SU-DHL-6 (cell line): ENCODE measurements at regions not wholly inside any gene's neighbourhood (a gene's known extent, or its start where the extent isn't known, plus 50 kb on each side); places are given as distances from the start of the nearest gene placed in this dataset.

Experiments
- H2AFZ ChIP-seq: fragments of 200-600 bp; sonication (generic); 2 replicates; pipeline ENCODE4 v1.6.1; 2014; ENCODE audit warnings: low read depth, mild to moderate bottlenecking, moderate library complexity, mixed read lengths, antibody characterized with exemption, low read length; ENCODE audit not compliant: severe bottlenecking
- H3F3A ChIP-seq: fragments of 200-600 bp; shearing (Covaris generic); 2 replicates; pipeline ENCODE4 v1.6.0; 2016; ENCODE audit warnings: antibody characterized with exemption, mild to moderate bottlenecking; ENCODE audit not compliant: insufficient read depth
- H3K27ac ChIP-seq: fragments of 200-600 bp; sonication (generic); 2 replicates; pipeline ENCODE4 v1.5.1; 2016; ENCODE audit warnings: low read depth, mild to moderate bottlenecking, low read length, moderate library complexity, mixed read lengths
- H3K27me3 ChIP-seq: fragments of 200-600 bp; sonication (generic), shearing (Covaris generic); 2 replicates; pipeline ENCODE4 v1.6.0; 2014; ENCODE audit warnings: mild to moderate bottlenecking, low read length
- H3K36me3 ChIP-seq: fragments of 200-600 bp; sonication (generic); 2 replicates; pipeline ENCODE4 v1.6.1; 2014; ENCODE audit warnings: mild to moderate bottlenecking, low read length, mixed read lengths
- H3K4me2 ChIP-seq: fragments of 300-600, 200-600 bp; shearing (Covaris generic), sonication (generic); 2 replicates; pipeline ENCODE4 v1.6.0; 2014; ENCODE audit warnings: low read length, low read depth, mild to moderate bottlenecking; ENCODE audit not compliant: poor library complexity, severe bottlenecking
- H3K4me3 ChIP-seq: fragments of 200-600 bp; sonication (generic); 2 replicates; pipeline ENCODE4 v1.5.1; 2014; ENCODE audit warnings: antibody characterized with exemption, low read length, mild to moderate bottlenecking, mixed read lengths; ENCODE audit not compliant: insufficient read depth, poor library complexity, severe bottlenecking
- H3K79me2 ChIP-seq: fragments of 200-600 bp; sonication (generic); 2 replicates; pipeline ENCODE4 v1.6.1; 2014; ENCODE audit warnings: mild to moderate bottlenecking, low read length, moderate library complexity; ENCODE audit not compliant: insufficient read depth
- H3K9ac ChIP-seq: fragments of 200-600 bp; sonication (generic); 2 replicates; pipeline ENCODE4 v1.7.0; 2014; ENCODE audit warnings: mild to moderate bottlenecking, low read length
- H3K9me2 ChIP-seq: fragments of 200-600 bp; sonication (generic); replicated peaks from 2 replicates; pipeline ENCODE4 v1.6.1; 2014; ENCODE audit warnings: low read length; ENCODE audit not compliant: insufficient read depth
- H3K9me3 ChIP-seq: fragments of 200-600 bp; sonication (generic); 2 replicates; pipeline ENCODE4 v1.6.1; 2014; ENCODE audit warnings: low read length, mixed read lengths; ENCODE audit not compliant: insufficient read depth
- H4K20me1 ChIP-seq: fragments of 200-600 bp; sonication (generic); 2 replicates; pipeline ENCODE4 v1.6.1; 2014; ENCODE audit warnings: low read depth, mild to moderate bottlenecking, antibody characterized with exemption, low read length, moderate library complexity, mixed read lengths
- EZH2phosphoT487 ChIP-seq: fragments of 200-600 bp; sonication (generic), shearing (Covaris generic); conservative IDR thresholded peaks from 2 replicates; pipeline ENCODE4 v1.6.1; 2018; ENCODE audit warnings: mild to moderate bottlenecking, antibody characterized with exemption, low read length, moderate library complexity, mixed read lengths
- TF ChIP-seq, protein P1 (sequence below): fragments of 200-600 bp; sonication (generic); IDR thresholded peaks from one replicate; pipeline ENCODE4 v1.5.1; 2017; ENCODE audit warnings: antibody characterized with exemption, mild to moderate bottlenecking, low read length, moderate library complexity; ENCODE audit not compliant: insufficient read depth, poor library complexity, severe bottlenecking

DNA sequence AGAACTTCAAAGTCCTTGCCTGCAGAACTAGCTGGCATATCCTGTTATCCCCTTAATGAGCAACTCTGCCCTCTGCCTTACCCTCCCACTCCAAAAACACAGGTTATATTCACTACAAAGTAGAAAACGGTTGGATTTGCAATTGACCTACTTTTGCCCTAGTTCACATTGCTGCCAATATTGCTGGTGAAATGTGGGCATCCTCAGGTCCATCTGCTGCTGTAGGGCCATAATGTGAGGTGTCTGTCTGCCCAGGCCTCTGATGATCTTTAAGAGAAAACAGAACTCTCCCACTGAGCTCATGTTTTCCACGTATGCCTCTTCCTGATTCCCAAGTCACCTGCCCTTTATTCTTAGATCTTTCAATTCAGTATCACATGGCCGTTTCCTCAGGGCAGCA is 294.0 kb upstream of the CDH20 start:
- Histone ChIP-seq H4K20me1 (no peaks in the 10 kb centered on the region), H3K27ac (no peak overlapping the region), H2AFZ (no peak overlapping the region), H3K79me2 (no peaks in the 10 kb centered on the region), H3K27me3 (no peaks in the 10 kb centered on the region), H3K9me2 (no peaks in the 10 kb centered on the region), H3K9ac (no peak overlapping the region), H3K9me3 (no peaks in the 10 kb centered on the region; the same call in 1 of the 2 replicates), H3K4me2 (no peak overlapping the region), H3F3A (no peaks in the 10 kb centered on the region), H3K4me3 (no peak overlapping the region), H3K36me3 (no peaks in the 10 kb centered on the region)
- TF ChIP-seq, protein P1, sequence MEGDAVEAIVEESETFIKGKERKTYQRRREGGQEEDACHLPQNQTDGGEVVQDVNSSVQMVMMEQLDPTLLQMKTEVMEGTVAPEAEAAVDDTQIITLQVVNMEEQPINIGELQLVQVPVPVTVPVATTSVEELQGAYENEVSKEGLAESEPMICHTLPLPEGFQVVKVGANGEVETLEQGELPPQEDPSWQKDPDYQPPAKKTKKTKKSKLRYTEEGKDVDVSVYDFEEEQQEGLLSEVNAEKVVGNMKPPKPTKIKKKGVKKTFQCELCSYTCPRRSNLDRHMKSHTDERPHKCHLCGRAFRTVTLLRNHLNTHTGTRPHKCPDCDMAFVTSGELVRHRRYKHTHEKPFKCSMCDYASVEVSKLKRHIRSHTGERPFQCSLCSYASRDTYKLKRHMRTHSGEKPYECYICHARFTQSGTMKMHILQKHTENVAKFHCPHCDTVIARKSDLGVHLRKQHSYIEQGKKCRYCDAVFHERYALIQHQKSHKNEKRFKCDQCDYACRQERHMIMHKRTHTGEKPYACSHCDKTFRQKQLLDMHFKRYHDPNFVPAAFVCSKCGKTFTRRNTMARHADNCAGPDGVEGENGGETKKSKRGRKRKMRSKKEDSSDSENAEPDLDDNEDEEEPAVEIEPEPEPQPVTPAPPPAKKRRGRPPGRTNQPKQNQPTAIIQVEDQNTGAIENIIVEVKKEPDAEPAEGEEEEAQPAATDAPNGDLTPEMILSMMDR, result no peak
- no peak for TF ChIP-seq EZH2phosphoT487

DNA sequence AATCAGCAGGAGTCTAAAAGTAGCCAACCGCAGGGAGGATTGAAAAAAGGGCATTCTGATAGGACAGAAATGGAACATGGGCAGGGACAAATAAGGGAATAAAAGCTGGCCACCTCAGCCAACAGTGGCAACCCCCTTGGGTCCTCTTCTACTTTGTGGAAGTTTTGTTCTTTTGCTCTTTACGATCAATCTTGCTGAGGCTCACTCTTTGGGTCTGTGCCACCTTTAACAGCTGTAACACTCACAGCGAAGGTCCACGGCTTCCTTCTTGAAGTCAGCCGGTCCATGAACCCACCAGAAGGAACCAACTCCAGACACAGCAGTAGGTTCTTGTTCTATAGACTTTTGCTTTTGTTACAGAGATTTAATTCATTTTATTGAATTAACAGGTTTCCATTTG is 285.4 kb upstream of the CDH20 start:
- Histone ChIP-seq H3K27me3 (no peaks in the 10 kb centered on the region), H3K9me3 (peaks cover 8% of the 10 kb centered on the region; the same call in 1 of the 2 replicates), H3K4me2 (no peak overlapping the region)

DNA sequence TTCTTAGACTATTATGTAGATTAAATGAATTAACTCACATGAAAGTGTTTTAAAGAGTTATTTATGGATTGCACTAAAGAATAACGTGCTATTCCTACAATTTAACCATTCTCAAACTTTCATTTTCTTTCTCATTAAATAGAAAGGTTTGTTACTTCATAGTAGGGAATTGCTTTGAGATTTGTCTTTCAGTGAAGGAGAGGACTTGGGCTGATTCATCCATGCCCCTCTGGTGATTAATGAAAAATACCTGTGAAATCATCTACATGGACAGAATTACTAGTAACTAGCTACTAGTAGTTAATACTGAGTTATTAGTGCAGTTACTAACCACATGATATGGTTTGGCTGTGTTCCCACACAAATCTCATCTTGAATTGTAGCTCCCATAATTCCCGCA is 275.8 kb upstream of the CDH20 start:
- Histone ChIP-seq H3K4me3 (no peak overlapping the region), H2AFZ (no peak overlapping the region), H3K9me2 (no peaks in the 10 kb centered on the region), H3K4me2 (no peak overlapping the region), H3K9ac (no peak overlapping the region), H4K20me1 (no peaks in the 10 kb centered on the region), H3K79me2 (no peaks in the 10 kb centered on the region), H3K9me3 (no peaks in the 10 kb centered on the region; the same call in 1 of the 2 replicates), H3F3A (no peaks in the 10 kb centered on the region), H3K27ac (no peak overlapping the region), H3K27me3 (no peaks in the 10 kb centered on the region), H3K36me3 (no peaks in the 10 kb centered on the region)
- TF ChIP-seq EZH2phosphoT487, result no peak
- TF ChIP-seq, protein P1, result no peak

More for the DNA sequence above, 285.4 kb upstream of the CDH20 start:
- Histone ChIP-seq H4K20me1 (no peaks in the 10 kb centered on the region), H3K9ac (no peak overlapping the region), H3K79me2 (no peaks in the 10 kb centered on the region), H3F3A (no peaks in the 10 kb centered on the region), H3K27ac (no peak overlapping the region), H2AFZ (no peak overlapping the region), H3K9me2 (no peaks in the 10 kb centered on the region), H3K36me3 (no peaks in the 10 kb centered on the region), H3K4me3 (no peak overlapping the region)
- TF ChIP-seq, protein P1, result no peak
- TF ChIP-seq EZH2phosphoT487, result no peak
